GM23338 (cell line): ENCODE measurements at regions not wholly inside any gene's neighbourhood (a gene's known extent, or its start where the extent isn't known, plus 50 kb on each side); places are given as distances from the start of the nearest gene placed in this dataset.

ENCODE experiments used
- ATAC-seq: fragments of 200-7000 bp; cut with Tn5 transposase; 3 replicates; pipeline ENCODE4 v1.9.1; 2020
- DNase-seq: peaks from one replicate; pipeline ENCODE4 v3.0.0-alpha.2; 2015; ENCODE audit warnings: low spot score
- H2AFZ ChIP-seq: fragments of 200-600 bp; sonication (generic); 2 replicates; pipeline ENCODE4 v1.8.0; 2016; ENCODE audit warnings: antibody characterized with exemption, mild to moderate bottlenecking, moderate library complexity
- H3F3A ChIP-seq: fragments of 200-600 bp; sonication (generic); replicated peaks from 2 replicates; pipeline ENCODE4 v1.8.0; 2017; ENCODE audit warnings: antibody characterized with exemption, mixed run types, low read depth
- H3K27ac ChIP-seq: fragments of 200-600 bp; sonication (generic); 2 replicates; pipeline ENCODE4 v1.6.1; 2016; ENCODE audit warnings: low read depth
- H3K27me3 ChIP-seq: fragments of 200-600 bp; sonication (generic); 2 replicates; pipeline ENCODE4 v1.8.0; 2016; ENCODE audit warnings: mild to moderate bottlenecking, mixed run types, moderate library complexity; ENCODE audit not compliant: insufficient read depth
- H3K36me3 ChIP-seq: fragments of 200-600 bp; sonication (generic); 2 replicates; pipeline ENCODE4 v1.8.0; 2016; ENCODE audit warnings: mild to moderate bottlenecking; ENCODE audit not compliant: insufficient read depth
- H3K4me1 ChIP-seq: fragments of 200-600 bp; sonication (generic); 2 replicates; pipeline ENCODE4 v1.8.0; 2016; ENCODE audit warnings: mild to moderate bottlenecking, moderate library complexity; ENCODE audit not compliant: insufficient read depth
- H3K4me2 ChIP-seq: fragments of 200-600 bp; sonication (generic); 2 replicates; pipeline ENCODE4 v1.7.1; 2017; ENCODE audit warnings: mixed run types
- H3K4me3 ChIP-seq: fragments of 200-600 bp; sonication (generic); 2 replicates; pipeline ENCODE4 v1.6.1; 2016; ENCODE audit warnings: mixed run types
- H3K79me2 ChIP-seq: fragments of 200-600 bp; sonication (generic); replicated peaks from 2 replicates; pipeline ENCODE4 v1.8.0; 2017; ENCODE audit warnings: mild to moderate bottlenecking; ENCODE audit not compliant: insufficient read depth
- H3K9me2 ChIP-seq: fragments of 200-600 bp; sonication (generic); 2 replicates; pipeline ENCODE4 v1.8.0; 2017; ENCODE audit not compliant: insufficient read depth
- H4K20me1 ChIP-seq: fragments of 200-600 bp; sonication (generic); replicated peaks from 2 replicates; pipeline ENCODE4 v1.8.0; 2017; ENCODE audit warnings: mild to moderate bottlenecking; ENCODE audit not compliant: insufficient read depth
- H3K27ac Mint-ChIP-seq: 2 replicates; pipeline ENCODE4 v1.8.0; 2020; ENCODE audit warnings: inconsistent platforms, mild to moderate bottlenecking, moderate library complexity, mixed read lengths
- H3K27me3 Mint-ChIP-seq: 3 replicates; pipeline ENCODE4 v1.8.0; 2022; ENCODE audit warnings: low read depth, mild to moderate bottlenecking, moderate library complexity, mixed read lengths, inconsistent platforms; ENCODE audit not compliant: insufficient read depth, poor library complexity
- H3K36me3 Mint-ChIP-seq: 3 replicates; pipeline ENCODE4 v1.8.0; 2021; ENCODE audit warnings: low read depth, mild to moderate bottlenecking, inconsistent platforms, moderate library complexity, mixed read lengths
- H3K4me1 Mint-ChIP-seq: 3 replicates; pipeline ENCODE4 v1.8.0; 2020; ENCODE audit warnings: mild to moderate bottlenecking, inconsistent platforms, mixed read lengths
- H3K4me3 Mint-ChIP-seq: 3 replicates; pipeline ENCODE4 v1.8.0; 2021; ENCODE audit warnings: moderate library complexity, mild to moderate bottlenecking, inconsistent platforms, mixed read lengths
- H3K9me3 Mint-ChIP-seq: 3 replicates; pipeline ENCODE4 v1.8.0; 2020; ENCODE audit warnings: moderate library complexity, mild to moderate bottlenecking, inconsistent platforms, mixed read lengths
- EZH2 ChIP-seq: fragments of 200-600 bp; sonication (generic); IDR thresholded peaks from one replicate; pipeline ENCODE4 v1.8.0; 2017; ENCODE audit warnings: antibody characterized with exemption, mild to moderate bottlenecking, low read depth; ENCODE audit not compliant: unreplicated experiment
- EZH2phosphoT487 ChIP-seq: fragments of 200-600 bp; sonication (generic); IDR thresholded peaks from one replicate; pipeline ENCODE4 v1.8.1; 2018; ENCODE audit warnings: antibody characterized with exemption; ENCODE audit not compliant: unreplicated experiment
- JUNB ChIP-seq: IDR thresholded peaks from one replicate; pipeline ENCODE4 v1.6.1; 2016; ENCODE audit warnings: antibody characterized with exemption; ENCODE audit not compliant: unreplicated experiment
- NANOG ChIP-seq: IDR thresholded peaks from 2 replicates; pipeline ENCODE4 v1.6.1; 2016; ENCODE audit warnings: antibody characterized with exemption, borderline replicate concordance
- STAT1 ChIP-seq: IDR thresholded peaks from one replicate; pipeline ENCODE4 v1.6.1; 2016; ENCODE audit warnings: antibody characterized with exemption; ENCODE audit not compliant: unreplicated experiment
- ZNF114 ChIP-seq: fragments of 250-450 bp; sonication (Bioruptor Pico); IDR thresholded peaks from 2 replicates; pipeline ENCODE4 v1.5.0; 2020; ENCODE audit warnings: mild to moderate bottlenecking, moderate library complexity
- ZNF331 ChIP-seq: fragments of 250-450 bp; sonication (Bioruptor Pico); IDR thresholded peaks from 2 replicates; pipeline ENCODE4 v1.5.0; 2020; ENCODE audit warnings: low read depth, mild to moderate bottlenecking, moderate library complexity
- TF ChIP-seq, protein P1 (sequence below): fragments of 250-450 bp; sonication (Bioruptor Pico); IDR thresholded peaks from 2 replicates; pipeline ENCODE4 v1.5.0; 2020; ENCODE audit warnings: mild to moderate bottlenecking, moderate library complexity
- TF ChIP-seq, protein P2 (sequence below), 2 experiments: fragments of 200-600 bp in 1 of 2; sonication (generic) in 1 of 2; conservative IDR thresholded peaks; 2 replicates each; pipeline versions ENCODE4 v1.5.1 to v1.6.1; 2016 to 2017; ENCODE audit warnings: antibody characterized with exemption in 2 of 2, low read depth in 2 of 2, mild to moderate bottlenecking in 2 of 2, moderate library complexity in 1 of 2

DNA sequence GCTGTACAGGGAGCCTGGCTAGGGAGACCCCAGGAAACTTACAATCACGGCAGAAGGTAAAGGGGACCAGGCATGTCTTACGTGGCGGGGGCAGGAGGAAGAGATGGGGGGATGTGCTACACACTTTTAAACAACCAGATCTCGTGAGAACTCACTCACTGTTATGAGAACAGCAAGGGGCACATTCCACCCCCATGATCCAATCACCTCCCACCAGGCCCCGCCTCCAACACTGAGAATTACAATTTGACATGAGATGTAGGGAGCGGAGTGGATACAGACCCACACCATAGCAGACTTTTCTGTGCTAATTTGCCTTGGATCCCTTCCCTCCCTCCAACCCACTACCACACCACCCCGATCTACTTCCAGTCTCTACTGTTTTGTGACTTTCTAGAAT is 106.7 kb upstream of the PEG3 start (continued):
- TF ChIP-seq, protein P1, sequence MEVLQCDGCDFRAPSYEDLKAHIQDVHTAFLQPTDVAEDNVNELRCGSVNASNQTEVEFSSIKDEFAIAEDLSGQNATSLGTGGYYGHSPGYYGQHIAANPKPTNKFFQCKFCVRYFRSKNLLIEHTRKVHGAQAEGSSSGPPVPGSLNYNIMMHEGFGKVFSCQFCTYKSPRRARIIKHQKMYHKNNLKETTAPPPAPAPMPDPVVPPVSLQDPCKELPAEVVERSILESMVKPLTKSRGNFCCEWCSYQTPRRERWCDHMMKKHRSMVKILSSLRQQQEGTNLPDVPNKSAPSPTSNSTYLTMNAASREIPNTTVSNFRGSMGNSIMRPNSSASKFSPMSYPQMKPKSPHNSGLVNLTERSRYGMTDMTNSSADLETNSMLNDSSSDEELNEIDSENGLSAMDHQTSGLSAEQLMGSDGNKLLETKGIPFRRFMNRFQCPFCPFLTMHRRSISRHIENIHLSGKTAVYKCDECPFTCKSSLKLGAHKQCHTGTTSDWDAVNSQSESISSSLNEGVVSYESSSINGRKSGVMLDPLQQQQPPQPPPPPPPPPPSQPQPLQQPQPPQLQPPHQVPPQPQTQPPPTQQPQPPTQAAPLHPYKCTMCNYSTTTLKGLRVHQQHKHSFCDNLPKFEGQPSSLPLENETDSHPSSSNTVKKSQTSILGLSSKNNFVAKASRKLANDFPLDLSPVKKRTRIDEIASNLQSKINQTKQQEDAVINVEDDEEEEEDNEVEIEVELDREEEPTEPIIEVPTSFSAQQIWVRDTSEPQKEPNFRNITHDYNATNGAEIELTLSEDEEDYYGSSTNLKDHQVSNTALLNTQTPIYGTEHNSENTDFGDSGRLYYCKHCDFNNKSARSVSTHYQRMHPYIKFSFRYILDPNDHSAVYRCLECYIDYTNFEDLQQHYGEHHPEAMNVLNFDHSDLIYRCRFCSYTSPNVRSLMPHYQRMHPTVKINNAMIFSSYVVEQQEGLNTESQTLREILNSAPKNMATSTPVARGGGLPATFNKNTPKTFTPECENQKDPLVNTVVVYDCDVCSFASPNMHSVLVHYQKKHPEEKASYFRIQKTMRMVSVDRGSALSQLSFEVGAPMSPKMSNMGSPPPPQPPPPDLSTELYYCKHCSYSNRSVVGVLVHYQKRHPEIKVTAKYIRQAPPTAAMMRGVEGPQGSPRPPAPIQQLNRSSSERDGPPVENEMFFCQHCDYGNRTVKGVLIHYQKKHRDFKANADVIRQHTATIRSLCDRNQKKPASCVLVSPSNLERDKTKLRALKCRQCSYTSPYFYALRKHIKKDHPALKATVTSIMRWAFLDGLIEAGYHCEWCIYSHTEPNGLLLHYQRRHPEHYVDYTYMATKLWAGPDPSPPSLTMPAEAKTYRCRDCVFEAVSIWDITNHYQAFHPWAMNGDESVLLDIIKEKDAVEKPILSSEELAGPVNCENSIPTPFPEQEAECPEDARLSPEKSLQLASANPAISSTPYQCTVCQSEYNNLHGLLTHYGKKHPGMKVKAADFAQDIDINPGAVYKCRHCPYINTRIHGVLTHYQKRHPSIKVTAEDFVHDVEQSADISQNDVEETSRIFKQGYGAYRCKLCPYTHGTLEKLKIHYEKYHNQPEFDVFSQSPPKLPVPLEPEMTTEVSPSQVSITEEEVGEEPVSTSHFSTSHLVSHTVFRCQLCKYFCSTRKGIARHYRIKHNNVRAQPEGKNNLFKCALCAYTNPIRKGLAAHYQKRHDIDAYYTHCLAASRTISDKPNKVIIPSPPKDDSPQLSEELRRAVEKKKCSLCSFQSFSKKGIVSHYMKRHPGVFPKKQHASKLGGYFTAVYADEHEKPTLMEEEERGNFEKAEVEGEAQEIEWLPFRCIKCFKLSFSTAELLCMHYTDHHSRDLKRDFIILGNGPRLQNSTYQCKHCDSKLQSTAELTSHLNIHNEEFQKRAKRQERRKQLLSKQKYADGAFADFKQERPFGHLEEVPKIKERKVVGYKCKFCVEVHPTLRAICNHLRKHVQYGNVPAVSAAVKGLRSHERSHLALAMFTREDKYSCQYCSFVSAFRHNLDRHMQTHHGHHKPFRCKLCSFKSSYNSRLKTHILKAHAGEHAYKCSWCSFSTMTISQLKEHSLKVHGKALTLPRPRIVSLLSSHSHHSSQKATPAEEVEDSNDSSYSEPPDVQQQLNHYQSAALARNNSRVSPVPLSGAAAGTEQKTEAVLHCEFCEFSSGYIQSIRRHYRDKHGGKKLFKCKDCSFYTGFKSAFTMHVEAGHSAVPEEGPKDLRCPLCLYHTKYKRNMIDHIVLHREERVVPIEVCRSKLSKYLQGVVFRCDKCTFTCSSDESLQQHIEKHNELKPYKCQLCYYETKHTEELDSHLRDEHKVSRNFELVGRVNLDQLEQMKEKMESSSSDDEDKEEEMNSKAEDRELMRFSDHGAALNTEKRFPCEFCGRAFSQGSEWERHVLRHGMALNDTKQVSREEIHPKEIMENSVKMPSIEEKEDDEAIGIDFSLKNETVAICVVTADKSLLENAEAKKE: no peak
- TF ChIP-seq ZNF331 (CRISPR knock-in tag): no peak
- TF ChIP-seq, protein P2, sequence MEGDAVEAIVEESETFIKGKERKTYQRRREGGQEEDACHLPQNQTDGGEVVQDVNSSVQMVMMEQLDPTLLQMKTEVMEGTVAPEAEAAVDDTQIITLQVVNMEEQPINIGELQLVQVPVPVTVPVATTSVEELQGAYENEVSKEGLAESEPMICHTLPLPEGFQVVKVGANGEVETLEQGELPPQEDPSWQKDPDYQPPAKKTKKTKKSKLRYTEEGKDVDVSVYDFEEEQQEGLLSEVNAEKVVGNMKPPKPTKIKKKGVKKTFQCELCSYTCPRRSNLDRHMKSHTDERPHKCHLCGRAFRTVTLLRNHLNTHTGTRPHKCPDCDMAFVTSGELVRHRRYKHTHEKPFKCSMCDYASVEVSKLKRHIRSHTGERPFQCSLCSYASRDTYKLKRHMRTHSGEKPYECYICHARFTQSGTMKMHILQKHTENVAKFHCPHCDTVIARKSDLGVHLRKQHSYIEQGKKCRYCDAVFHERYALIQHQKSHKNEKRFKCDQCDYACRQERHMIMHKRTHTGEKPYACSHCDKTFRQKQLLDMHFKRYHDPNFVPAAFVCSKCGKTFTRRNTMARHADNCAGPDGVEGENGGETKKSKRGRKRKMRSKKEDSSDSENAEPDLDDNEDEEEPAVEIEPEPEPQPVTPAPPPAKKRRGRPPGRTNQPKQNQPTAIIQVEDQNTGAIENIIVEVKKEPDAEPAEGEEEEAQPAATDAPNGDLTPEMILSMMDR (conservative IDR thresholded peaks at IDR 0.05; ENCODE audit: low read depth in 2 of 2): no peak
- no peak for TF ChIP-seq JUNB
- no peak for TF ChIP-seq ZNF114 (CRISPR knock-in tag)
- TF ChIP-seq EZH2phosphoT487: no peak

DNA sequence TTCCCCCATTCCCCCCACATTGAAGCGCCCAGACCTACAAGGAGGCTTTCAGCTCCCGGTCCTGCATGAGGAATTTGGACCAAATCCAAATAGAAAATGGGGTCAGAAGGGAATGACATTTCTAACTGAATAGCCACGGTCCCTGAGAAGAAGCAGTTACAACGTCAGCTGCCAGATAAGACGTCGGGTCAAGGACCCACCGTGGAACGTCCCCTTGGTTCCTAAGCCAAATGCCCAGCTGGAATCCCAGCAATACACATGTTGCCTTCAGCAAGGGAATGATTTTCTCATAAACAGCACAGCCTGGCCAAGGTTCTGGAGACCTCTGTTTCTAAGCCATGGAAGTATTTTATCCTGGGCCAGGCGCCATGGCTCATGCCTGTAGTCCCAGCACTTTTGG is 109.1 kb upstream of the PEG3 start:
- no peaks in the 10 kb centered on the region for H3F3A ChIP-seq
- H3K27ac ChIP-seq: no peak overlapping the region
- H3K4me3 ChIP-seq: no peak overlapping the region
- Mint-ChIP-seq H3K4me1 (no peaks in the 10 kb centered on the region), H3K27me3 (peaks cover 5% of the 10 kb centered on the region), H3K36me3 (peaks cover 49% of the 10 kb centered on the region), H3K27ac (no peak overlapping the region), H3K4me3 (no peak overlapping the region), H3K9me3 (peaks cover 96% of the 10 kb centered on the region)
- DNase-seq: no peak
- H4K20me1 ChIP-seq: no peaks in the 10 kb centered on the region
- H3K36me3 ChIP-seq: no peaks in the 10 kb centered on the region
- H3K4me1 ChIP-seq: no peaks in the 10 kb centered on the region
- H2AFZ ChIP-seq: no peak overlapping the region
- H3K9me2 ChIP-seq: no peaks in the 10 kb centered on the region
- ATAC-seq: no peak
- H3K79me2 ChIP-seq: no peaks in the 10 kb centered on the region
- no peak overlapping the region for H3K4me2 ChIP-seq
- no peaks in the 10 kb centered on the region for H3K27me3 ChIP-seq
- TF ChIP-seq NANOG: no peak
- TF ChIP-seq EZH2: no peak
- no peak for TF ChIP-seq ZNF114 (CRISPR knock-in tag)
- TF ChIP-seq STAT1: no peak
- TF ChIP-seq EZH2phosphoT487: no peak
- TF ChIP-seq, protein P1: no peak
